GM19438 (cell line): ENCODE measurements at regions not wholly inside any gene's neighbourhood (a gene's known extent, or its start where the extent isn't known, plus 50 kb on each side); places are given as distances from the start of the nearest gene placed in this dataset.

Experiments
- ATAC-seq: cut with Tn5 transposase; IDR thresholded peaks from one replicate; pipeline ENCODE4 v1.9.1; 2021; ENCODE audit warnings: low read depth; ENCODE audit not compliant: unreplicated experiment

DNA sequence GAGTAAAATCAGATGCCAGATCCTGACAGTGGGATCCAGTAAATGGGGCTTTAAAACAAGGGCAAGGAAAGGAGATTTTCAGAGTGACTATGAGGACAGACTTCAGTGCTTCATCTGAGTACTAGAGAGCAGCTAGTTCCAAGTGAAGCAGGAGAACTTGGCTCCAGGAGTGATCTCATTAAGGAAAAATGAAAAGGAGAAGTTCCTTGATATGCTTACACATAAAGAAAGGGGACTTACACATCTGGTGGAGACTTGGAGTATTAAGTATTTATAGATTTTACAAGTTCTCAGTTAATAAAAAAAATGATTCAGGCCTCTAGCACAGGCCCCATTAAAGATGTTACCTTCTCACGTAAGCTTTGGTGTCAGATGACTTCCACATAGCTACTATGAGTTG lies 105.8 kb downstream of the ICOS start:
- no peak for ATAC-seq

DNA sequence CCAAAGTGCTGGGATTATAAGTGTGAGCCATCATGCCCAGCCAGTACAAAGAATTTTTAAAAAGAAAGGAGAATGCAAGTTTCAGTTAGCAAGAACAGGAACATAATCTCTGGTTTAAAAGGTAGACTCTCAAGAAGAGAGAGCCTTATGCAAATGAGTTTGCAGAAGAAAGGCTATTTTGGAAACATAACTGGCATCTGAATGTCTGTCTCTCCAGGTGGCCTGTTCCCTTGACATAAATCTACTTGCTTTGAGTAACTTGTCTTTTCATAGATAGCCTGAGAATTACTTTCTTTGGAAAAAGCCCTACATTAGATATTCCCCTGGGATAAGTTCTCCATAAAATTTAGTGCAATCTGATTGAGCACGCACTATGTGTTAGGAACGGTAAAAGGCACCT lies 109.6 kb downstream of the ICOS start:
- peak; percentile 65 for ATAC-seq

DNA sequence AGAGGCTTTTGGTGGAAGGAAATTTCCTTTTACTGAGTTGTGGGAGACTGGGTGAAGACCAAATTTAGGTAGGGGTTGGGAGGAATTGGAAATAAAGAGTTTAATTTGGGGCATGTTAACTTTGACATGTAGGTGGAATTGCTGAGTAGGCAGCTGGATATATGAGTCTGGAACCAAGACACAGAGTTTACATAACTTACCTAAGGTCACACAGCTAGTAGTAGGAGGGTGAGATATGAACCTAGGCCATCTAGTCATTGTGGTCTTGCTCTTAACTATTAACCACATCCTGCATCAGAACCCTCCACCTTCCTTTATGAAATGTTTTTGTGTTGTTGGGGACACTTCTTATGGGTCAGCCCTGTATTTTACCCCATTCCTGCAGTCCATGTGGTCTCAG lies 113.1 kb downstream of the ICOS start:
- ATAC-seq = peak; percentile 80

DNA sequence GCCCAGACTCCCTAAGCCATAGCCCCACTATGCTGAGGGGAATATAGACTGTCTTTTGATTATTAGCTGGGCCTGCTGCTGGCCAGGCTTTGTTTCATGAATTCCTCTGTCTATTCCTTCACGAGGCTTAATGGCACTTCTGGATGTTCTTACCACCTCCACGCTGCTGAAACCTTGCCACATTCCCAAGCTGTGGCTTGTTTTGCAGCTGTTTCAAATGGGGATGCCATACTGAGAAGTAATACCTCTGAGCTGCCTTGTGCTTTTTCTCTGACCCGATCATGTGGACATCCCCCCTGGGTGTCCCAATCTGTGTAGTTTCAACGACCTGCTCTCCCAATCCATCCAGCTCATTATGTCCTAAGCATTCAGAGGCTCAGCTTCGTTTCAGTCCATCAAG lies 114.1 kb downstream of the ICOS start:
- ATAC-seq = no peak

DNA sequence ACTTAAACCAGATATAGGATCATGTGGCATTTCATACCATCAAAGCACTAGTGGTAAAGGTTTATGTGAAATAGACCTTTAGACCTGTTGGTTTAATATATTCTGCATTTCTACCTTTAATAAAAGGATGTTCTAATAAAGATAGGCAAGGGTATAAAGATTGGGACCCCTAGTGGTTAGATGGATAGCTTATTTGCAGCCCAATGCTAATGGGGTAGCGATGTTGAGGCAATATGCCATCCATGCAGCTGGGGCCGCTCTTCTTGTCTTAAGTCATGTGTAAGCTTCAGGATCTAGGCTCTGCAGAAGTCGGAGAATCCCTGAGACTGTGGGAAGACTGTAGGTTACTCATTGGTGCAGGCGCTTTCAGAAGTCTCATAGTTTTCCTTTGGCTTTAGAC lies 114.9 kb downstream of the ICOS start:
- ATAC-seq = no peak

DNA sequence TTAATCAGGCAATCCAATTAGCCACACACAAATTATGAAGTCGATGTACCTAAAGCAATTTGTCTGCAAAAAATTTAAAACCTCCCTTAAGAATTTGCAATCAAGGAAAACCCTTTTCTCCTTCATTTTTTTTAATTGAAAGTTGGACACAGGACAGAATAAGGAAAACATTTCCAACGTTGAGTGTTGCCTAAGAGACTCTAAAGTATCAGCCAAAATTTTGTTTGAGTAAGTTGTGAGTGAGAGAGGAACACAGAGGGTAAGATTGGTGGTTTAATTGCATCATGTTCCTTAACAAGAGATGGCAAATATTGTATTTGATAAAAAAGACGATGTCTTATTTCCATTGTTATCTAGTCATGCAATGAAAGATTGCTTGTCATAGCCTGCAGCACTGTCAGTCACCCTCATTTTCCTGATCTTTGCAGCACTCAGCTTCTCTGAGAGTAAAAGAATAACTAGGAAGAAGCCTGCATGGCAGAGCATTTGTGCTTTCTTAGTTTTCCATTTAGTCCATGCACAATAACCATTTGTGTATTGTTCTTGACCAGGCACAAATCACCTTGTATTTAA lies 115.5 kb downstream of the ICOS start:
- no peak for ATAC-seq

DNA sequence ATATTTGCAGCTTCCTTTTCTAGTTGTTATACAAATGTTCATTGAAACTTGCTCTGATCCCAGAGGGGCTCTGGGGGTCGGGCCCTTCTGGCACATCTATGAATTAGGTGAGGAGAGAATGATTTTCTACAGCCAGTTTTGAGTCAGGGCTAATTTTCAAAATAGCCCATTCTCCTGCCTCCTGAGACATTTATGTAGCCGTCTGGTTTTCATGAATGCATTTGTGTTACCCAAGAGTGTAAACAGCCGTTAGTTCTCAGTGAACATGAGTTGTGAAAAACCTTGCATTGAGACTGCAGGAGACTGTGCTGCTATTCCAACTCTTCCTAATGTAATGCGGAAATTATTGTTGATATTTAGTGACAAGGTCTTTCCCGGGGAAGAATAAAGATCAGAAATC lies 122.5 kb downstream of the ICOS start:
- ATAC-seq = no peak

DNA sequence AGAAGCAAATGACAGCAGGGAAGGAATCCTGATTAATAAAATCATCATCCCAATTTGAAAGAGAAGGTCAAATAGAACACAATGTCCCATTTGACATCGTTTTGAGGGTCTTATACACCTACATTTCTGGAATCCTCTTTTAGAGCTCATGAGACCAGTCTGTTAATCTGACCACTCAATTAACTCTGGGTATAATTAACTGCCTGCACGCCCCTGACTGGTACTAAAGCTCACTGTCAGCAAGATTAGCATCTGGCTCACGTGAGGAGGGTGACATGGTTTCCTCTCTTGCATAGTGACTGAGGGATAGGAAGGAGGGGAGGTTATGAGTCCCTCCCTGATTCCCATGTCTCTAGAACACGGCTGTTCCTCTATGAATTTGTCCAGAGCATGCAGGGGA lies 124.3 kb downstream of the ICOS start:
- ATAC-seq = no peak

DNA sequence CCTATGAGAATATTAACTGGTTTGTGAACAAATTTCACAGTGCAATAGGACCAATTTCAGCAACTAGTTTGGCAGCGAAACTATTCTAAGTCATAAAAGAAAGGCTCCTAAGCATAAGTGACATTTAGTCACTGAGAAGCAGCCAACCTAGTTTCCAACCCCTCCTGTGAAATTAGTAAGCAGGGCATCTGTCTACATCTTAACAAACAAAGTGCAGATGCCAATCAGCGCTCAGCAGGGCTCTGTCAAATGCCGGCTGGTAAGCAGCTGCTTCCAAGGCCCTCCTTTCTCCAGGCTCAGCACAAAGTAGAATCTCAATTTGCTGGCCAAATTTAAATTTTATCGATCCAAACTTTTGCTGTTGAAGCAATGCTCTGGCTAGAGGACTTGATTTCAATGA lies 124.7 kb downstream of the ICOS start:
- no peak for ATAC-seq

DNA sequence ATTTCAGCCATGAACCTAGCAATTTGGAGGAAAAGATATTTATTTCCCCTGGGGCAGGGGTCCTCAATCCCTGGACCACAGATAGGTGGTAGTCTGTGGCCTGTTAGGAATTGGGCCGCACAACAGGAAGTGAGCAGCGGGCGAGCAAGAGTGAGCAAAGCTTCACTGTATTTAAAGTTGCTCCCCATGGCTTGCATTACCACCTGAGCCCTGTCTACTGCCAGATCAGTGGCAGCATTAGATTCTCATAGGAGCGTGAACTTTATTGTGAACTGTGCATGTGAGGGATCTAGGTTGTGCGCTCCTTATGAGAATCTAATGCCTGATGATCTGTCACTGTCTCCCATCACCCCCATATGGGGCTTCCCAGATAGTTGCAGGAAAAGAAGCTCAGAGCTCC lies 127.6 kb downstream of the ICOS start:
- ATAC-seq = no peak

DNA sequence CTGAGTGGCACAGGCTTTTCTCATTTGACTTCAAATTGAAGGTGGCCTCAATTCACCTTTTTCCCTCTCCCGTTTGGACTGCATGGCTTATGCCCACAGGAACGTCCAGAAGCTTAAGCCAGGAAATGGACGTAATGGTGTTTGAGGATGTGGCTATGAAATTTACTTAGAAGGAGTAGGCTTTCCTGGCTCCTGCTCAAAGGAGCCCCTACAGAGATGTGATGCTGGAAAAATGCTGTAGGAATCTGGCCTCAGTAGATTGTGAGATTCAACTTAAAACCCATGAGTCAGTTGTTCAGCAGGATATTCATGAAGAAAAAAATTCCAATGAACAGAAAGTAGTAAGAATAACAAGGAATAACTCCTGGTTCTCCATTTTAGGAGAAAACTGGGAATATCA lies 129.0 kb downstream of the ICOS start:
- ATAC-seq = no peak

DNA sequence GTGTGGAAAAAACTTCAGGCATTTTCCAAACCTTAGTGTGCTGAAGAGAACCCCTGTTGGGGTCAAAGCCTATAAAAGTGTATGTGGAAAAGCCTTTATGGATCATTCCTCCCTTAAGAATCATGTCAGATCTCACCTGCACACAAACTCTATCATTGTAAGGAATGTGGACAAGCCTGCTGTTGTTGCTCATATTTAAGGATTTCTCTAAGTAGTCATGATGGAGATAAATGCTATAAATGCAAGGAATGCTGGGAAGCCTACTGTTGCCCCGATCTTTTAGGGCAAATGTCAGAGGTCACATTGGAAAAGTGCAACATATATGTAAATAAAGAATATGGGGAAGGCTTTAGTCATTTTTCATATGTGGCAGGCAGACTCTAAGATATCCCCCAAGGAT lies 129.5 kb downstream of the ICOS start:
- ATAC-seq = no peak

DNA sequence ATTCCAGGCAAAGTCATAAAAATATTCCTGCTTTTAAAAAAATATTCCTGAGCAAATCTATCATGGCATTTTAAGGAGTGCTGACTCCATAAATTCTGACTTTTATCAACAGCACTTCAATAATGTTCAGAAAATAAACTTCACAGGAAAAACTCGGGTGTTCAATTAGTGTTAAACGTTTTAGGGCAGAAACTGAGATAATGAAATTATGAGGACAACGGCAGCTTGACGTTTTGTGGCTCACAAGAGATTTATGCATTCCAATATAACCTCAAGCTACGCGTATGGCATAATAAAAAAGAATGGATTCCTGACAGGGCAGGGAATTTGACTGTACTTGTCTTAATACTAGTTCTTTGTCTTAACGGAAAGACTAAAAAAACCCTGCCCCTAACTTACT lies 133.2 kb downstream of the ICOS start:
- ATAC-seq = no peak

DNA sequence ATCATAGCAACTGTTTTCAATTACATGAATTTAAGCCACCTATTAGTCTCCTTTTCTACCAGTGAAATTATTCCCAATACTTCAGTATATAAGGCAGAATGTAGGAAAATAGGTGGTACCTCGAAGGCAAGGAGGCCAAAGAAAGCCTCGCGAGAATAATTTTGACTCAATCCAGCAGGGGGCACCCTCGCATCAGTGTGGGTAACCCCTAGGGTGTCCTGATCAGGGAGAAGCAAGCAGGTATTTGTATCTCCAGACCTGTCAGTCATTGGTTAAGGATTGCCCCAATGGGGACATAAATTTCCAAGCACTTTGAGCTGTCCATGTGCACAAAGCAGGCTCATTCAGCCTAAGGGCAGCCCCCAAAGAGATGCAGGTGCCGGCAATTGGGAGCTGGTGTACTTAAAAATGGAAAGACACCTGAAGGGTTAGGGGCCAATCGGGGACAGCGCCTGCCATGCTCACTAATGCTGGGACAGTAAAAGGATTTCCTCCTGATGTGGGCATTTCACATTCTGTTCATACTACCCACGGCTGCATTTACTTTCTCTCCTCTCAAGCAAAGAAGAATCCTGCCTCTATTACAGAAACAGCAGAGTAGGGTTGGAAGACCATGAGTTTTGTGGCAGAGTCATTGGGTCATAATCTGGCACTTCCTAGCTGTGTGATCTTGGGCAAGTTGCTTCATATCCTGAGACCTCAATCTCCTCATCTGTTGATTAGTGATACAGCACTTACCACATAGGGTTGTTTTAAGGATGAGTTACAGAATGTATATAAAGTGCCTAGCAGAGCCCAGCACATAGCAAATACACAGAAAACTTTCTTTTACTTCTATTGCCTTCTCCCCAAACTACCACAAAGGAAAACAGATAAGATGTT lies 136.1 kb downstream of the ICOS start:
- ATAC-seq = peak; percentile 68

DNA sequence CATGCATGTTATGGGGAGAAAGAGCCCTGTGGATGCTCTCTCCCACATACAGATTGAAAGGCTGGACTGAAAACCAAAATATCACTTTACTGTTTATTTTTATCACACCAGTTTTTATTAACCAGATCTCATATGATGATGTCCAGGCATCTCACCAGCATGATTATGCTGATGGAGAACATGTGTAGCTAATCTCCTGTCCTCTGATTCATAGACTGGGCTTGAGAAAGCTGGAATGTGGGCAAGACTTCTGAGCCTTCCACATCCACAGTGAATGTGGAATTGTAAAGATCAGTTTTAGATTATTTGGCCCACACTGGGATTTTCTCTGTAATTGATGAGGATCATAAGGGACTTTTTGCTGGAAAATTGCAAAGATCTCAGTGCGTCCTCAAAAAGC lies 137.9 kb downstream of the ICOS start:
- no peak for ATAC-seq

DNA sequence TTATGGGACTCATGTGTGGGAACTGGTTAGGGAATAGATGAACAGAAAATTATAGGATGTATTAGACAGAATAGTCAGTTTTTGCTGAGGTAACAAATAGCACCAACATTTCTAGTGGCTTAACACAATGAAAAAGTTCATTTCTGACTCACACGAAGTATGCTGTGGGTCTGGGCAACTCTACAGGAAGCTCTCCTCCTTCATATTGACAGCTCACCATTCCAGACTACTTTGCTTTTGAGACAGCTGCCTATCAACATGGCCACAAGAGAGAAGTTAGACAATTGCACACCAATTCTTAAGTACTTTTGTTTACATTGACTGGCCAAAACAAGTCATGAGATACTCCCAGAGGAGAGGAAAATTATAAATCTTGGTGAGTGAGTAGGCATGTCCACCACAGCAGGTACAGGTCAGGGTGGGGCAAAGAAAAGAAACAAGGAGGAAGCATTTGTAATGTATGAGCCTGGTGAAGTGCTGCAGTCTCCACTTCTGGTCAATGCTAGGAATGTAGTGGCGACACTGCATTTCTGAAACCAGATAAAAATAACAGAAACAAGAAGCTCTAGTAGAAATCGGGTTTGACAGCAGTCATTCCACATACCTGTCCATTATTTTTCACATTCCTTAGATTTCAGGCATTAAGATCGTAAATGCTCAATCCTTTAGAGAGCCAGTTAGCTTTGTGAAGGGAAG lies 141.6 kb downstream of the ICOS start:
- no peak for ATAC-seq

DNA sequence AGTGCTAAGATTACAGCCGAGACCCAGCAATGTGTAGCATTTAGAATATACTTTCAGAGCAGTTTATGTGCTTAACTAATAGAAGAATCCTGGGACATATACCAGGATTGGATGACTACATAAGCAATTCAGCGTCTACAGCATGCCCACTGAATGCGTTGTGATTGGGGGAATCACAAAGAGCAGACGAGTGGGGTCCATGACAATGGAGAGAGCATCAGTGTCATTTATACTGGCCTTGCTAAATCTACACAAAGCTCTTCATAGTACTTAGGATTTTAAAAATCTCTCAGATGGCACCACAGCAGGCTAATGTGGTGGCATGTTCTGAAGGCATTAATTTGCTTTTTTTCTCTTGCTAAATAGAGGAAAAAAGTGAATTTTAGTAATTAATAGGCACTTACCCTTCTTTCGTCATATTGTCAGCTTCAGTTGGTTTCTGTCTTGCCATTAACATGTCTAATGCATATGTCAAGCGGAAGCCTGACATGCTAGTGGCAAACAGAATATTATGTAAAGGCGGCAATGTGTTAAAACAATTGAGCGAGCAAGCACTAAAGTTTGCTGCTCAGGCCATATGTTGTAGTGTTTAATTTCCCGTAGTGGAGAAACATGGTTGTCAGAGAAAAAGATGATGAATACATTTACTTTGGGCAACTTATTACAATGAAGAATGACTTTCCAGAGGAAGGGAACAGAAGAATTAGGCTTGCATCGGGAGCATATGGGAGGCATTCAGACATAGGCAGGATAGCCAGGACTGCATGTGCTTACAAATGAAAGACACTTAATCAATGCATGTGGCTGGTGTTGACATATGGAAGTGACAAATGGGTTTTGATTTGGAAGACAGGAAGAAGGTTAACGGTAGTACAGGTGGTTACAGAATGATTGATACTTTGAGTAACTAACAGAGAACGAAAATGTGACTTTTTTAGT lies 145.2 kb downstream of the ICOS start:
- ATAC-seq = no peak

DNA sequence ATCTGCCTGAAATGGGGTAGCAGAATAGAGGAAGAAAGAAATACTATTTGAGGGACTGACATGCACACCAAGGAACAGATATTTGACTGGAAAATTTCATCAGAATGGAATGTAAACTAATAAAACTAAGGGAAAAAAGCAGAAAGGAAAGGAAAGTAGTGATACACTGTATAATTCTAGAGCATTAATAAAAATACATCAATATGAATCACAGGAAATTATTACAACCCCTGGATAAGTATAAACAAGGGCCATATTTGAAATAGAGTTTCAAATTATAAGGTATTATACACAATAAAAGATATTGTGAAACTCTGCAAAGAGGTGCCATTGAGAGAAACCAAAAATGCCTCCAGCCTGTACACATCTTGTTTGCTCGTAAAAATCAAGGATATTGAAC lies 149.6 kb downstream of the ICOS start:
- ATAC-seq = no peak

DNA sequence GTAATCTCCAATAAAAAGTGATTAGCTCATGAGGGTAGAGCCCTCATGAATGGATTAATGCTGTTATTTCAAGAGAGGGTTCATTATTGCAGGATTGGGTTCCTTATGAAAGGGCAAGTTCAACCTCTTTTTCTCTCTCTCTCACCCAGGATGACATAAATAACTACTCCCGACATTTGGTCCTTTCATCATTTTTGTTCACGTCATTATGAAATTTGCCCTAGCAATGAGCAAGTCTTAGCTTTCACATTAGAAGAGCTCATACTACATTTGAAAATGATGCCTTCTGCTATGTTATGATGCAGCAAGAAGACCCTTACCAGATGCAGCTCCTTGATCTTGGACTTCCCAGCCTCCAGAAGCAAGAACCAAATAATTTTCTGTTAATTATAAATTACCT lies 152.5 kb downstream of the ICOS start:
- ATAC-seq = no peak

DNA sequence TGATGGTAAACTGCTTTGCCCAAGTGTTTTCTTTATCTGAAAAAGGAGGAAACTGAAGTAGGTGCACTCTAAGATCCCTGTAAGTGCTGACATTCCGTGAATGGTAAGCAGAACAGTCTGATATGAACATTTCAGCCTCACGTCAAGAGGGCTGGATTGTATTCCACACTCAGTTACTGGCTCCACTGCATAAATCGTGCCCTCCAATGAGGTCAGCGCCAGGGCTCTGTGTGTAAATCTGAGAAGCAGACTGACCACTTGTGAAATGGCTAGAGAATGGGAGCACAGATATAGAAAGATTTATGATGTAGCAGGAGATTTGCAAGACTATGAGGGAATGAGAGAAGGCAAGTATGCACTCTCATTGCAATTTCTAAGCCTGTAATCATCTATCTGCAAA lies 153.0 kb downstream of the ICOS start:
- ATAC-seq = no peak

DNA sequence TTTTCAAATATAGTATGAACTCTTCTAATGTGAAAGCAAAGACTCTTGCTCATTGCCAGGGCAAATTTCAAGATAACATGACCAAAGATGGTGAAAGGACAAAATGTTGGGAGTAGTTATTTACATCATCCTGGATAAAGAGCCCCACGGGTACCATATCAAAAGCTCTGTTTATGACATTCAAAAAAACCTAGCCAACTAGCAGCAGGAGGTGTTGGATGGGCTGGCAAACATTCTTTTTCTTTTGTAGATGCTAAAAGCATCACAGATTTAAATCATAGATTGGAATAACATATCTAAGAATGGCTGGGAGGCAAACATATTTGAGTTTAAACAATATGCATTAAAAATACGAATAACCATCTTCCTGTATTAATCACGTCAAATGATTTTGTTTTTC lies 153.5 kb downstream of the ICOS start:
- ATAC-seq = no peak
